ENCODE measurements at regions not wholly inside any gene's neighbourhood (a gene's known extent, or its start where the extent isn't known, plus 50 kb on each side); places are given as distances from the start of the nearest gene placed in this dataset.

GRCh38 chr13:97555034-97555433 lies 121.1 kb downstream of the RAP2A start:
- POLR2A ChIA-PET (ENCODE audit: low non-redundant PET): no interaction called here
- no peak for DNase-seq (ENCODE audit: low spot score)
- CTCF ChIA-PET: no interaction called here
- TF ChIP-seq CTCF (conservative IDR thresholded peaks at IDR 0.05; ENCODE audit: low read depth): no peak
- no peak overlapping the region for H3K27ac ChIP-seq

GRCh38 chr13:97559030-97559429 lies 125.1 kb downstream of the RAP2A start:
- no peak overlapping the region for H3K27ac ChIP-seq
- no peak for DNase-seq (ENCODE audit: low spot score)
- ChIA-PET CTCF (no interaction called here), POLR2A (ENCODE audit: low non-redundant PET) (no interaction called here)
- TF ChIP-seq CTCF (conservative IDR thresholded peaks at IDR 0.05; ENCODE audit: low read depth): no peak

- DNase-seq (ENCODE audit: low spot score): no peak
- CTCF ChIA-PET: no interaction called here
Observed at GRCh38 chr13:97559981-97560380, 126.0 kb downstream of the RAP2A start.

GRCh38 chr13:97561182-97561581 lies 127.2 kb downstream of the RAP2A start:
- H3K27ac ChIP-seq: no peak overlapping the region
- POLR2A ChIA-PET (ENCODE audit: low non-redundant PET): no interaction called here
- CTCF ChIA-PET: no interaction called here
- no peak for TF ChIP-seq CTCF (conservative IDR thresholded peaks at IDR 0.05; ENCODE audit: low read depth)
- no peak for DNase-seq (ENCODE audit: low spot score)

More at GRCh38 chr13:97559981-97560380, 126.0 kb downstream of the RAP2A start:
- POLR2A ChIA-PET (ENCODE audit: low non-redundant PET): no interaction called here
- no peak overlapping the region for H3K27ac ChIP-seq
- TF ChIP-seq CTCF (conservative IDR thresholded peaks at IDR 0.05; ENCODE audit: low read depth): no peak

GRCh38 chr13:97562962-97563361 lies 129.0 kb downstream of the RAP2A start:
- ChIA-PET CTCF (no interaction called here), POLR2A (ENCODE audit: low non-redundant PET) (no interaction called here)
- no peak overlapping the region for H3K27ac ChIP-seq
- TF ChIP-seq CTCF (conservative IDR thresholded peaks at IDR 0.05; ENCODE audit: low read depth): no peak
- DNase-seq (ENCODE audit: low spot score): no peak

GRCh38 chr13:97564956-97565355 lies 131.0 kb downstream of the RAP2A start:
- no peak for DNase-seq (ENCODE audit: low spot score)
- CTCF ChIA-PET: interaction anchor here (0.7 kb wide), 1 partner anchor 176 kb away, joined by 6 read pairs; no protein-coding TSS in a partner anchor
- H3K27ac ChIP-seq: no peak overlapping the region
- TF ChIP-seq CTCF (conservative IDR thresholded peaks at IDR 0.05; ENCODE audit: low read depth): no peak
- POLR2A ChIA-PET (ENCODE audit: low non-redundant PET): no interaction called here

GRCh38 chr13:97565906-97566305 lies 131.9 kb downstream of the RAP2A start:
- POLR2A ChIA-PET (ENCODE audit: low non-redundant PET): no interaction called here

More at GRCh38 chr13:97565906-97566305, 131.9 kb downstream of the RAP2A start:
- TF ChIP-seq CTCF (conservative IDR thresholded peaks at IDR 0.05; ENCODE audit: low read depth): no peak
- no peak for DNase-seq (ENCODE audit: low spot score)
- H3K27ac ChIP-seq: no peak overlapping the region
- CTCF ChIA-PET: no interaction called here

All from RWPE1 (cell line).